NOMO-1 (cell line): ENCODE measurements at regions not wholly inside any gene's neighbourhood (a gene's known extent, or its start where the extent isn't known, plus 50 kb on each side); places are given as distances from the start of the nearest gene placed in this dataset.

Experiments
- DNase-seq, 2 experiments: peaks; one replicate each; lab custom pipeline; 2025; ENCODE audit not compliant: unreplicated experiment in 2 of 2; lab: John Stamatoyannopoulos, UW

DNA sequence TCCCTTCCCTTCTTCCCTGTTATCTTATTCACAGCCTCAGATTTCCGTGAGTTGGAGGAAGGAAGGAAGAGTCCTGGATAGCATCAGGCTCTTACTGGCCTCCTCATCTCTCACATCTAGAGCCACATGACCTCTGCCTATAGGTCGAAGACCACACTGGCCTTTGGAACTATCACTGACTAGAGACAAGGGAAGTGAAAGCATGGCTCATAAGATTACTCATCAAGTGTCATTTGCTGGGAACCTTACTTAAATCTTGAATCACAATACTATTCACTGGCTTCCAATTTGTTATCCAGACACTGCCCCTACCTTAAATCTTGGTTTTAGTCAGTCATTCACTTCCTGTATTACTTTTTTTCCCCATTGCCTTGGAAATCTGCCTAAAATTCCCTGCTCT lies 61.6 kb upstream of the MTMR8 start:
- DNase-seq: peak in 1 of 2 experiments; percentile 69

DNA sequence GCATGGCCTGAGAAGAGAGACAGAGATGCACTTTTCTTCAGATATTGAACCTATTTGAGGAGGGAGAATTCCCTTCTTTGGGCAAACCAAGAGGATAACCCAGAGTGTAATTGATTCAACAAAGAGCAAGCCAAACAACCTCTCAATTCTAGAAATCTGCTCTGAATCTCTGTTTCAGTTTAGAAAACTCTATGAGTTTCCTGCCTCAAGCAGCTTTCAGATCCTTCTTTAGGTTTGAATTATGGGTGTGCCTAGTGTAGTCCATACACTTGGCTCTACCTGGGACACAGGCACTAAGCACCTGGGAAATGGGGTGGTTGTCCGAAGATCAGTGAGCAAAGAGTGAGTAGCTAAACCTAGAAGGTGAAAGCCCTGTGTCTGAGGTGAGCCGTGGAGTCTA lies 52.0 kb upstream of the MTMR8 start:
- no peak for DNase-seq
